Sigmoid colon (tissue), 6 donors: ENCODE measurements at regions not wholly inside any gene's neighbourhood (a gene's known extent, or its start where the extent isn't known, plus 50 kb on each side); places are given as distances from the start of the nearest gene placed in this dataset.

Source experiments
- DNase-seq: peaks from one replicate; pipeline ENCODE4 v3.0.0-alpha.2; 2019
- H3K27ac ChIP-seq, 4 donors: fragments of 200-600 bp; sonication (generic); one replicate each; pipeline ENCODE4 v1.5.1; 2016 to 2019; ENCODE audit warnings: mild to moderate bottlenecking in 1 of 4
- H3K27me3 ChIP-seq, 3 donors: fragments of 200-600 bp; sonication (generic); one replicate each; pipeline ENCODE4 v1.5.1; 2019; ENCODE audit warnings: mild to moderate bottlenecking in 1 of 3
- H3K36me3 ChIP-seq, 4 donors: fragments of 200-600 bp; sonication (generic); one replicate each; pipeline ENCODE4 v1.5.1; 2016 to 2019
- H3K4me1 ChIP-seq, 4 donors: fragments of 200-600 bp; sonication (generic); one replicate each; pipeline ENCODE4 v1.5.1; 2017 to 2019
- H3K4me3 ChIP-seq, 4 donors: fragments of 200-600 bp; sonication (generic); one replicate each; pipeline ENCODE4 v1.5.1; 2017 to 2019; ENCODE audit warnings: mild to moderate bottlenecking in 2 of 4, moderate library complexity in 1 of 4
- H3K9me3 ChIP-seq, 4 donors: fragments of 200-600 bp in 3 of 4; sonication (generic) in 3 of 4; one replicate each; pipeline versions ENCODE4 v1.5.1 to v1.6.1; 2013 to 2019
- CTCF ChIP-seq, 4 experiments: fragments of 450-650 bp in 3 of 4; fragments of 200-600 bp in 1 of 4; IDR thresholded peaks; one replicate each; pipeline ENCODE4 v1.5.1; 2016 to 2019; ENCODE audit warnings: antibody characterized with exemption in 4 of 4, mild to moderate bottlenecking in 3 of 4, moderate library complexity in 2 of 4
- EP300 ChIP-seq, 4 donors: sonication (generic); formaldehyde crosslinking; IDR thresholded peaks; one replicate each; pipeline ENCODE4 v1.6.1; 2017; ENCODE audit warnings: antibody characterized with exemption in 4 of 4
- POLR2A ChIP-seq, 2 donors: fragments of 450-650 bp; IDR thresholded peaks; one replicate each; pipeline ENCODE4 v1.6.1; 2016; ENCODE audit warnings: antibody characterized with exemption in 2 of 2, mild to moderate bottlenecking in 2 of 2, moderate library complexity in 2 of 2
- POLR2AphosphoS5 ChIP-seq, 4 donors: sonication (generic); formaldehyde crosslinking; IDR thresholded peaks; one replicate each; pipeline ENCODE4 v1.6.1; 2017; ENCODE audit warnings: antibody characterized with exemption in 4 of 4
- WGBS, 2 donors: extraction: QIAGEN DNeasy Blood & Tissue Kit; methylation state at CpG; one replicate each; pipeline ENCODE4 v1.1.7; 2013; 5-methylcytosine and 5-hydroxymethylcytosine counted together
- intact Hi-C: fragments of 100-400 bp; cut with DNase I; formaldehyde crosslinking; loops from one replicate; pipeline ENCODE4 v1.15.1; 2023
- donor health status: healthy with polysubstance abuse.
- donor health status: healthy.

DNA sequence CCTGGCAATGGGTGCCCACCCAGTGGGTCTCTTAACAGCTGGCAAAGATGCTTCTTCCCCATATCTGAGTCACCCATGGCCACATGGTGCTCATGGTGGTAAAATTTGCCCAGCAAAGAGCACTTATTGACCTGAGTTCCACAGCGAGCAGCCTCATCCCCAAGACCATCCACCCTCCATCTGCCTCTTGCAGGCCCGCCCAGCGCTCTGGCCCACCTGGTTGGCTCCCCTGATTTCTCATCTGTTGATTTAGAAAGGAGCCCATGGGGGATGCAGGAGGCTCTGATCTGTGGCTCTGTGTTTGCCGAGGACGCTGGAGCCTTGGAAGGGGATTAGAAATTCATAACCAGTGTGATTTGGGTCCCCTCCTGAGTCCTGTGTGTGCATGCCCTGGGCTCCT, 657.5 kb downstream of the PTPRU start:
- H3K4me1 ChIP-seq = no peaks in the 10 kb centered on the region
- H3K36me3 ChIP-seq = no peaks in the 10 kb centered on the region
- 88 to 91% methylated on average over 5 of the region's 5 CpGs for WGBS, 2 donors
- H3K27me3 ChIP-seq = peaks cover 2 to 40% (median 7%) of the 10 kb centered on the region in 3 donors
- TF ChIP-seq CTCF (IDR thresholded peaks at IDR 0.05) (no peak), POLR2A (IDR thresholded peaks at IDR 0.05) (no peak), POLR2AphosphoS5 (IDR thresholded peaks at IDR 0.05) (no peak), EP300 (IDR thresholded peaks at IDR 0.05) (no peak)
- no peak overlapping the region for H3K27ac ChIP-seq
- no peaks in the 10 kb centered on the region for H3K9me3 ChIP-seq
- intact Hi-C loops = no loop called here
- H3K4me3 ChIP-seq = no peak overlapping the region
- no peak for DNase-seq

DNA sequence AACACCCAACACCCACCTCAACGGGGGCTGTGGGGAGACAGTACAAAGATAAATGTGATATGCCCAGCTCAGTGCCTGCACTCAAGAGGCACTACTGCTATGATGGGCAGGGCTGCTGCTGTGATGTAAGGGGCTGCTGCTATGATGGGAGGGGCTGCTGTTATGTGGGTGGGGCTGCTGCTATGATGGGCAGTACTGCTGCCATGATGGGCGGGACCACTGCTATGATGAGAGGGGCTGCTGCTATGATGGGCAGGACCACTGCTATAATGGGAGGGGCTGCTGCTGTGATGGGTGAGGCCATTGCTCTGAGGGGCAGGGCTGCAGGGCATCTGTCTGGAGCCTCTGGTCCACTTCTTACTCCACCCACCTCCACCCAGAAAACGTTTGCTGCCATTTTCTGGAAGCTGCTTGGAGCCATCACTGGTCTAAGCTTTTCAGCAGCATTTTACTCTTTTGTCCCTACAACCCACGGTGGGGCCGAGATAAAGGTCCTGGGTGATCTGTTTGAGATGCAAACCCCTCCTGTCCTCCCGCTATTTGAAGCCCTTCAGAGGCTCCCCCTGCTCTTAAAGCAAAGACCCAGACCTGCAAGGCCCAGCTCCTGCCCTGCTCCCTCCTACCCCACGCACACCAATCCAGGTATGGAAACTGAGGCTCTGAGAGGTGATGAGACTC, 656.9 kb downstream of the PTPRU start:
- H3K4me1 ChIP-seq = no peaks in the 10 kb centered on the region
- TF ChIP-seq POLR2A (IDR thresholded peaks at IDR 0.05) (no peak), CTCF (IDR thresholded peaks at IDR 0.05) (no peak), EP300 (IDR thresholded peaks at IDR 0.05) (no peak), POLR2AphosphoS5 (IDR thresholded peaks at IDR 0.05) (no peak)
- intact Hi-C loops = no loop called here
- DNase-seq = no peak
- no peaks in the 10 kb centered on the region for H3K36me3 ChIP-seq
- H3K27me3 ChIP-seq = peaks cover 2 to 40% (median 7%) of the 10 kb centered on the region in 3 donors
- H3K27ac ChIP-seq = no peak overlapping the region
- H3K9me3 ChIP-seq = no peaks in the 10 kb centered on the region
- WGBS, 2 donors = 68 to 75% methylated on average over 7 of the region's 7 CpGs
- no peak overlapping the region for H3K4me3 ChIP-seq

DNA sequence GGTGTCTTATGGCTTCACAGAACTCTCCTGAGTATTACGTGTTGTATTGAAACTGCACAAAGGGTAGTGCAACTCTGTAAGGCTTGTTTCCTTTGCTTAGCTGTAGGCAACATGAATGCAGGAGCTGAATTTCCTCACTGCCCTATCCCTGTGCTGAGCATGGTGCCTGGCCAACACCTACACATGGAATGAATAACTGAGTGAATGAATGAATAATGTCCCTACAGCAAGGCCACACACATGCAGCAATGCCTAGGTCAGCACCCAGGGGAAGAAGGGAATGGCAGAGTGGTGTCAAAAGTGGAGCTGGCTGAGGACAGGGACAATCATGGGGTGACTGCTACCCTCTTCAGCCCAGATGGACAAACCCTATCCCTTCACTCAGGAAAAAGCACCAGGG, 655.9 kb downstream of the PTPRU start:
- Histone ChIP-seq H3K27ac (no peak overlapping the region), H3K4me1 (no peaks in the 10 kb centered on the region), H3K9me3 (no peaks in the 10 kb centered on the region), H3K27me3 (peaks cover 2 to 40% (median 7%) of the 10 kb centered on the region in 3 donors), H3K36me3 (no peaks in the 10 kb centered on the region), H3K4me3 (no peak overlapping the region)
- intact Hi-C loops = no loop called here
- DNase-seq = no peak
- 69 to 82% methylated on average over 1 of the region's 1 CpG for WGBS, 2 donors
- TF ChIP-seq CTCF (IDR thresholded peaks at IDR 0.05) (no peak), EP300 (IDR thresholded peaks at IDR 0.05) (no peak), POLR2A (IDR thresholded peaks at IDR 0.05) (no peak), POLR2AphosphoS5 (IDR thresholded peaks at IDR 0.05) (no peak)

GRCh38 chr1:29890201-29890959, 654.1 kb downstream of the PTPRU start:
- Histone ChIP-seq H3K36me3 (no peaks in the 10 kb centered on the region), H3K4me3 (no peak overlapping the region), H3K4me1 (no peaks in the 10 kb centered on the region), H3K27me3 (peaks cover 2 to 22% (median 7%) of the 10 kb centered on the region in 3 donors), H3K9me3 (no peaks in the 10 kb centered on the region), H3K27ac (no peak overlapping the region)
- intact Hi-C loops = no loop called here
- DNase-seq = no peak
- 57 to 82% methylated on average over 7 of the region's 7 CpGs for WGBS, 2 donors
- no peak for TF ChIP-seq POLR2AphosphoS5 (IDR thresholded peaks at IDR 0.05)
- TF ChIP-seq EP300 (IDR thresholded peaks at IDR 0.05) = no peak
- no peak for TF ChIP-seq POLR2A (IDR thresholded peaks at IDR 0.05)
- no peak for TF ChIP-seq CTCF (IDR thresholded peaks at IDR 0.05)
